ENCODE measurements at regions not wholly inside any gene's neighbourhood (a gene's known extent, or its start where the extent isn't known, plus 50 kb on each side); places are given as distances from the start of the nearest gene placed in this dataset.

GRCh38 chr22:49553518-49554295 lies 274.0 kb downstream of the BRD1 start:
- H3K36me3 ChIP-seq (replicated peaks in 1 of 2), result no peaks in the 10 kb centered on the region
- H3K27ac ChIP-seq, result no peak overlapping the region
- no peak overlapping the region for H3K4me3 ChIP-seq
- peak in 2 of 7 donors; percentile 9 to 10 for DNase-seq
- 60 to 66% (median 64%) methylated on average over 16 to 20 of the region's 20 CpGs for WGBS, 4 donors
- TF ChIP-seq CTCF (IDR thresholded peaks at IDR 0.05), result no peak
- TF ChIP-seq POLR2A (IDR thresholded peaks at IDR 0.05), result no peak
- H3K9me3 ChIP-seq (replicated peaks in 1 of 3), result no peaks in the 10 kb centered on the region
- H3K27me3 ChIP-seq, result no peaks in the 10 kb centered on the region
- no peaks in the 10 kb centered on the region for H3K4me1 ChIP-seq (replicated peaks in 1 of 2)
- intact Hi-C loops (cut with DNase I), result no loop called here

- Histone ChIP-seq H3K9me3 (replicated peaks in 1 of 3) (no peaks in the 10 kb centered on the region), H3K27ac (no peak overlapping the region), H3K4me1 (replicated peaks in 1 of 2) (no peaks in the 10 kb centered on the region), H3K27me3 (no peaks in the 10 kb centered on the region), H3K4me3 (no peak overlapping the region), H3K36me3 (replicated peaks in 1 of 2) (no peaks in the 10 kb centered on the region)
- 60 to 100% (median 76%) methylated on average over 1 to 11 of the region's 11 CpGs for WGBS, 4 donors
- intact Hi-C loops (cut with DNase I), result no loop called here
- DNase-seq, result peak in 1 of 7 donors; percentile 5
- TF ChIP-seq CTCF (IDR thresholded peaks at IDR 0.05) (no peak), POLR2A (IDR thresholded peaks at IDR 0.05) (no peak)
Observed at GRCh38 chr22:49553076-49553475, 274.6 kb downstream of the BRD1 start.

DNA sequence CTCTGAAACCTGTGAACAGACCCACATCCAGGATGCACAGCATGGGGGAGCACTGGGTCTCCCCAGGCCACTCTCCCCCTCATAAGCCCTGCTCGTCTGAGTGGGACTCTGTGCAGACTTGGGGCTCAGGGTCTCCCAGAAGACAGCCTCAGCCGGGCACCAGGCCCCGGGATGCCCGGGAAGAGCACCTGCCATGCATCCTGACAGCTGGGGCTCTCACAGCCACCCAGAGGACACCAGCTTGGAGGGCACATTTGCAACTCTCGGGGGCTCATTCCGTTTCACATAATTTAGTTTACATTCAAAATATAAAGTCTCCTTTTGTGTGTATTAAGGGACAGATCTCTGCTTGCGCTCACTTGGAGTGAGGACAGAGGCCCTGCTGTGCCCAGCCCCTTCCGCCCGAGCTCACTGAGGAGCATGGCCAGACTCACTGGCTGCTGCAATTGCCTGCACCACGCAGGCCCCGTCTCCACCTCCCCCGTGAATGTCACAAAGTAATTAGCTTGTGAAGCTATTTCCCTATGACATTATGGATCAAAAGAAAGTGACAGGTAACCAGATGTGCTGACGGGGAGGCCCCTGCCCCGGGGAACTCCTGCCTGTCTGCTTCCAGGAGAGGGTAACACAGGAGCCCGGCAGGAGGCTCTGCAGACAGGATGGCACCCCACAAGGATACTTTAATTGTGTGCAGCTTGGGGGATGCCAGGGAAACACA lies 275.6 kb downstream of the BRD1 start:
- Histone ChIP-seq H3K27me3 (no peaks in the 10 kb centered on the region), H3K4me3 (no peak overlapping the region), H3K4me1 (replicated peaks in 1 of 2) (no peaks in the 10 kb centered on the region), H3K27ac (no peak overlapping the region), H3K9me3 (replicated peaks in 1 of 3) (no peaks in the 10 kb centered on the region), H3K36me3 (replicated peaks in 1 of 2) (no peaks in the 10 kb centered on the region)
- 52 to 64% (median 60%) methylated on average over 14 to 15 of the region's 15 CpGs for WGBS, 4 donors
- peak in 1 of 7 donors; percentile 5 for DNase-seq
- intact Hi-C loops (cut with DNase I), result no loop called here
- no peak for TF ChIP-seq POLR2A (IDR thresholded peaks at IDR 0.05)
- no peak for TF ChIP-seq CTCF (IDR thresholded peaks at IDR 0.05)

DNA sequence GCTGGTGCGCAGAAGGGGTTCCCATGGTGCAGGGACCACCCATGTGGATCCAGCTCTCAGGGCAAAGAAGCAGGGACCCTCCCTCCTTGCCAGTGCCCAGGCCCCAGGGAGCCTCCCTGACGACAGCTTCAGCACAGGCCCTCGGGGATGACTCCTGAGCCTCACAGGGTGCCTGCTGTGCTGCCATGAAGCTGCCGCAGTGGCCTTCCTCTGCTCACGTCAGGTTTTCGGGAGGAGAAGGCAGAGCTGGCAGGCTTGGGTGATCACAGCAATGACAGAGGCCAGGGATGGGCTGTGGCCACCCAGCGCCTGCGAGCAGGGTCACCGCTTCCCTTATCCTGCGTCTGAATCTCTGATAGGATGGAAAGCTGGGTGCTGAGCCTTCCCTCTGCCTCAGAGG lies 276.2 kb downstream of the BRD1 start:
- intact Hi-C loops (cut with DNase I), result no loop called here
- H3K4me1 ChIP-seq (replicated peaks in 1 of 2), result no peaks in the 10 kb centered on the region
- DNase-seq, result peak in 1 of 7 donors; percentile 4
- H3K36me3 ChIP-seq (replicated peaks in 1 of 2), result no peaks in the 10 kb centered on the region
- TF ChIP-seq CTCF (IDR thresholded peaks at IDR 0.05), result no peak
- no peak for TF ChIP-seq POLR2A (IDR thresholded peaks at IDR 0.05)
- no peak overlapping the region for H3K4me3 ChIP-seq
- no peaks in the 10 kb centered on the region for H3K9me3 ChIP-seq (replicated peaks in 1 of 3)
- no peak overlapping the region for H3K27ac ChIP-seq
- no peaks in the 10 kb centered on the region for H3K27me3 ChIP-seq
- 79 to 100% (median 87%) methylated on average over 1 to 10 of the region's 10 CpGs for WGBS, 4 donors

Measured in adrenal gland (tissue), 9 donors.